Medulla oblongata (tissue), 1 donor: ENCODE measurements at regions not wholly inside any gene's neighbourhood (a gene's known extent, or its start where the extent isn't known, plus 50 kb on each side); places are given as distances from the start of the nearest gene placed in this dataset.
"Not testable (repeated sequence)": the region's sequence is repeated elsewhere in the genome, so short reads cannot be mapped to it uniquely, and the experiment has no call there.

Source experiments
- DNase-seq: peaks from one replicate; pipeline ENCODE4 v3.0.0-alpha.2; 2015; ENCODE audit errors: extremely low spot score

DNA sequence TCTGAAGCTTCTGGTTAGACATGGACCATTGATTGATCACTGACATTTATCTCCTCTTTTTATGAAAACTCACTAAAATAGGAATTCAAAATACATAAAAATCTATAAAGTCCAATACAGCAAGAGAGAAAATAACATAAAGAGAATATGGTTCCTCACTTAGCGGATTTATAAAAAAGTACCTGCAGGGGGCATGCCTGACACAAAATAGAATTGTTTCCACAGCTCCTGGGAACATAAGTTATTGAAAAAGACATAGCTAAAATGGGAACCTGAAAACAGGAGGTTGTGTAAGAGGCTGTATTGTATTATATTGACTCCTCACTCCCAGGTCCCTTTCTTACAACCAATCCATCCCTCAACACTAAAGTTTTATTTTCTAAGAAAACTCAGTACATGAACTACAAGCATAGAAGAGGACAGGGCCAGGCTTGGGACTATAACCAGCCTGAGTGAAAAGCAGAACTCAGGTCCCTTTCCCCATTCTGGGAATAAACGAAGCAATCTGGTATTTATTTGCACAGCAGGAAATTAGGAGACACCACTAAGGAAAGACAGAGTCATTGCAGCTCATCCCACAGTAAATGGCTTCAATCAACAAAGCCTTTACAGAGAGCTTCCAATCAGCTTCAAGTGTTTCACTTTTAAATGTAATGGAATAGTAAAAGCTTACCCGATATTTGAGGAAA lies 121.1 kb upstream of the NDST4 start:
- DNase-seq = peak; percentile 33

DNA sequence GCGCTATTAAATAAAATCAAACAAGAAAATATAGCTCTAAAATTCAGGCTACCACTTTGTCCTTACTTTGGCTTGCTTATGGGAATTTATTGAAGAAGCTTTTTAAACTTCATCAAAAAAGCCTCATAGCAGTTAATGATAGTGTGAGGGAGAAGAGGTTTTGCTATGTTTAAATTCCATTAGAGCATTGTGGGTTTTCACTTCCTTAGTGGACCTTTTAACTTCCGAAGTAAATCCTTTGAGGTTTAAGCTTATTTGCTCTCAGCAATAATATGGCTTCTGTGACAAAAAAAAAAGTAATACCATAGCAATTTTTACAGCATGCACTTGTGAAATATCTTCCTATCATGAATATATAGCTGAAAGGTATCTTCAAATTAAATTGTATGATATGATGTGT lies 120.2 kb upstream of the NDST4 start:
- DNase-seq = no peak

DNA sequence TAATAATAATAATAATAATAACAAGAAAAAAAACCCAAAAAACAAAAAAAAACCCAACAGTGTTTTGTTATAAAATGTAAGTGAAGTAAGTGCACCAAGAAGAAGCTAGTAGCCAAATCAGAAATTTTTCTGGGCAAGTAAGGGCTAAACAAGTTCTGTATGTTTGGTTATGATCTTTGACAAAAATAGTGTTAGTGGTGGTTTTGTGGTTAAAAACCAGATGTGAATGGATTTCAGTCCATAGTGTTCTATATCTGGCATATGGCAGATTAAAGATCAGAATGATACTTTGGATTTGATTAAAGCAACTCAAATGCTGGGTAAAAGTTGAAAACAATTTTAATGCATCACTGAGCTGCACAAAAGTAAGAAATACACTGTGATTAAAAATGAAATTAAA lies 116.5 kb upstream of the NDST4 start:
- no peak for DNase-seq

DNA sequence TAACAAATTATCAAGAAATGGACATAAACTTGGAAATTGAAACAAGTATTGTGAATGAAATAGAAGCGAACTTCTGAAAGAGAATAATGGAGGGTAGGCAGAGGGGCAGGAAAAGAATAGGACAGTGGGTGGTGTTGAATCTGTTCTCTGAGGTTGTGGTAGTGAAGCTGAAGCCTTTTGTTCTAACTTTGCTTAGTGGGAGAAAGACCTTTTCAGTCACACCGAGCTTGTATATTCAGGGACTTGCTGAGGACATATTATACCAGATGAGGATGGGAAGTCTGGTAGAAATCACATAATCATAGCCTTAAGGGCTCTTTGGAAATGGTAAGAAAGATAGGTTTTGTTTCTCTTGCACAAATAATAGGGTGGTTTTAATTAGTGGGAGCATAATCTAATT lies 115.4 kb upstream of the NDST4 start:
- DNase-seq = no peak

DNA sequence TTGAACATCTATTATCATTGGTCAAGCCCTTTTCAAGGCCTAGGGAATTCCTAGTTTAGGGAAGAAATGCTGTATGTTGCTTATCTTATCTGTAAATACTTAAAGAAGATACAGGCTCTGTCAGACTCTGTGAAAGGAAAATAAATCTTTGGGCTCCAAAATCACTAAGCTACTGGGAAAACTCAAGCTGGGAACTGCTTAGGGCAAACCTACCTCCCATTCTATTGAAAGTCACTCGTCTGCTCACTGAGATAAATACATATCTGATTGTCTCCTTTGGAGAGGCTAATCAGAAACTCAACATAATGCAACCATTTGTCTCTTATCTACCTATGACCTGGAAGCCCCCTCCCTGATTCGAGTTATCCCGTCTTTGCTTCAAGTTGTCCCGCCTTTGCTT lies 108.6 kb upstream of the NDST4 start:
- DNase-seq = no peak

DNA sequence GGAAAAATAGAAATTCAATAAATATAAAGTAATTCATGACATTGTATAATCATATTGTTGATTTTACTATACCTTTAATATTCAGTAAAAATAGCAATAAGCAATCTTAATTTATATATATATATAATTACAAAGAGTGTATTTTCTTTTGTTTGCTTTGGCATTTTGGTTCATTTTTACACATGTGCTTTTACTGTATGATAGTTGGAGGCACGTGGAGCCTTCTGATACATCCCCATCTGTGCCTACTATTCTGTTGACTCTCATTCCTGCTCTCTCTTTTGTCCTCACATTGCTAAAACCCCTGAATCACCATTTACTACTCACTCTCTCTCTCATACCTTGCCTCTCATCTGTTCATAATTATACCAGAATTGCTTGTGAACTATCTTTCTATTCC lies 106.4 kb upstream of the NDST4 start:
- DNase-seq = no peak

DNA sequence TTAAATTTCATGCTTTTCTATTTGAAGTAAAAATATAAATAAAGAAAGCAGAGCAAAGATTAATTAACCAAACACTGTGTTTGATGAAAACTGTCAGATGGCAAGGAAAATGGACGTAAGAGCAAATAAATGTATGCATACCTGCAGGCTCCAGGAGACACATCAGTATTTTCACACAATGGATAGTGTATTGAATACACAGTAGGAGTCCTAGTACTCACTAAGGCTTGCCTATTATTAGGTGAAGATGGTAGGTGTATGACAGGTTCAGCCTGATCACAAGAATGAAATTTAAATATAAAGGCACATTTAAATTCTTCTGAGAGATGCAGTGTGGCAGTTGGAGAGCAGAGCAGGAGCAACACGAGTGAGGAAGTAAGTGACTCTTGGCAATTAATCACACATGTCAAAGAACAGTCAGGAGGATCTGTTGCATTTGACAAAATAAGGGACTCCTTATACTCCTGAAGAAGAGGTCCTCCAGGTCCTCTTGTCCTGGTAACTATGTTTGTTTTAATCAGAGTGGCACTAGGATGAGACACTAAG lies 106.0 kb upstream of the NDST4 start:
- DNase-seq = no peak

DNA sequence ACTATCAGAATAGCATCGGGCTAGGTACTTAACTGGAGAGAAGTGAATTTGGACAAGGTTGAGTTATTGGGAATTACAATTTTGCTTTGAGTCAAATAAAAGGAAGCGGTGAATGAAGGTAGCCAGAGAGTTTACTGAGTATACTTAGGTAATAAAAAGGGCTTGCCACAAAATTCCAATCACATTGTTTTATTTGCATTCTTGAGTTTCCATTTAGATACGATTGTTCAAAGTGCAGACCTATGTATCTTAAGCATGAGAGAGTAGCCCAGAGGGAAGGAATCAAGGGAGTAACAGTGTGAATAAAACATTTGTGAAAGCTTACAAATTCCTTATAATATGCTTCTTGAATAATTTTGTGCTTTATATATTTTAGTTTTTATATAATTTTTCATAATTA lies 102.5 kb upstream of the NDST4 start:
- DNase-seq = no peak

DNA sequence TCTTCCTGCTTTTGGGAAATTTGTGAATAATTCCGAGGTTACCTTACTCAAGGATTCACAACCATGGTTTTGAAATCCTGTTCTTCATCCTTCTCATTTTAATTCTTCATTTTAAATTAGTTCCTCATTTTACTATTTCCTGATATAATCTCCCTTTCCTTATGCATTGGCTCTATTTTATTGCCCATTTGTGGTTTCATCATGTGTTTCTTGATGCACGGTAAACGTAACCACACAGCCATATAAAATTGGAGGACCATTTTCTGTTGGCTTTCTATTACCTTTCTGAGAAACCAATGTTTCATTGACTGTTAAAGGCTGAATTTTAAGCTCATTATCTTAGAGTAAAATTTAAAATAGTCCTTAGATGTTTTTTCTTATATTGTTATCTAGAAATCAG lies 100.3 kb upstream of the NDST4 start:
- DNase-seq = no peak

DNA sequence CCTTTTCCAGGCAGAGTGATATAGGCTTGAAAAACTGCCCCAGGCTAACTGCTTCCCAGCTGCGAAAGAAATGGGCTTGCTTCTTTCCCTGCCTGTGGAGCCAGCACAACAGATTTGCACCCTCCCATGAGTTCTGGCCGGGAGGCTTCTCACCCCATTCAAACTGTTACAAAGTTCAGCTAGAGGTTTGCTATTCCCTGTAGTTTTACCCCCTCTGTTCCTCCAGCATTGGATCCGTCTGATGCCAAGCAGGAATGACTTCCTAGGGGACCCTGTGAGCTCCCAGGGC lies 87.6 kb upstream of the NDST4 start:
- no peak for DNase-seq

DNA sequence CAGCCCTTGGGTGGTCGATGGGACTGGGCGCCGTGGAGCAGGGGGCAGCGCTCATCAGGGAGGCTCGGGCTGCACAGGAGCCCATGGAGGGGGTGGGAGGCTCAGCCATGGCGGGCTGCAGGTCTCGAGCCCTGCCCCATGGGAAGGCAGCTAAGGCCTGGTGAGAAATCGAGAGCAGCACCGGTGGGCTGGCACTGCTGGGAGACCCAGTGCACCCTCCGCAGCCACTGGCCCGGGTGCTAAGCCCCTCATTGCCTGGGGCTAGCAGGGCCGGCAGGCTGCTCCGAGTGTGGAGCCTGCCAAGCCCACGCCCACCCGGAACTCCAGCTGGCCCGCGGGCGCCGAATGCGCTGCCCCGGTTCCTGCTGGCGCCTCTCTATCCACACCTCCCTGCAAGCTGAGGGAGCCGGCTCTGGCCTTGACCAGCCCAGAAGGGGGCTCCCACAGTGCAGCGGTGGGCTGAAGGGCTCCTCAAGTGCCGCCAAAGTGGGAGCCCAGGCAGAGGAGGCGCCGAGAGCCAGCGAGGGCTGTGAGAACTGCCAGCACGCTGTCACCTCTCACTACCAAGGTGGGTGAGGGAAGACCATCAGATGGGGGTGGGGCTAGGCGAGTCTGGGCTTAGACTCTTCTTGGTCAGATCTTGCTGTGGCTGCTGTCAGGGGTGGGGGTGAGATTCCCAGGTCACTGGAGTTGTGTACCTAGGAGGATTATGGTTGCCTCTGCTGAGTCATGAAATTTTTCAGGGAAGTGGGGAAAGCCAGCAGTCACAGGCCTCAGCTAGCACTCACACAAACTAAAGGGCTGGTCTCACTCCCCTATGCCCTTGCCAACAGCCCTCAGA lies 87.0 kb upstream of the NDST4 start:
- DNase-seq = not testable (repeated sequence)

DNA sequence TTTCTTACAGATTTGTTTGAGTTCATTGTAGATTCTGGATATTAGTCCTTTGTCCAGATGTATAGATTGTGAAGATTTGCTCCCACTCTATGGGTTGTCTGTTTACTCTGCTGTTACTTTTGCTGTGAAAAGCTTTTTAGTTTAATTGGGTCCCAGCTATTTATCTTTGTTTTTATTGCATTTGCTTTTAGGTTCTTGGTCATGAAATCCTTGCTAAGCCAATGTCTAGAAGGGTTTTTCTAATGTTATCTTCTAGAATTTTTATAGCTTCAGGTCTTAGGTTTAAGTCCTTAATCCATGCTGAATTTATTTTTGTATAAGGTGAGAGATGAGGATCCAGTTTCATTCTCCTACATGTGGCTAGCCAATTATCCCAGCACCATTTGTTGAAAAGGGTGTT lies 81.2 kb upstream of the NDST4 start:
- not testable (repeated sequence) for DNase-seq

DNA sequence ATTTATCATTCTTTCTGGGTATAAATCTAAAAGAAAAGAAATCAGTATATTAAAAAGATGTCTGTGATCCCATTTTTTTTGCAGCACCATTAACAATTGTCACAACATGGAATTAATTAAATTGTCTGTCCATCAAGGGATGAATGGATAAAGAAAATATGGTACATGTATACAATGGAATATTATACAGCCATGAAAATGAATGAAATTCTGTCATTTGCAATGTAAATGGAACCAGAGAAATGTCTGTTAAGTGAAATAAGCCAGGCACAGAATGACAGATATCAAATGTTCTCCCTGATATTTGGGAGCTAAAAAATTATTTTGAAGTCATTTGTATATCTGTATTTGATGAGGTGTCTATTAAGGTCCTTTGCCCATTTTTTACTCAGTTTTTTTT lies 77.1 kb upstream of the NDST4 start:
- DNase-seq = no peak

DNA sequence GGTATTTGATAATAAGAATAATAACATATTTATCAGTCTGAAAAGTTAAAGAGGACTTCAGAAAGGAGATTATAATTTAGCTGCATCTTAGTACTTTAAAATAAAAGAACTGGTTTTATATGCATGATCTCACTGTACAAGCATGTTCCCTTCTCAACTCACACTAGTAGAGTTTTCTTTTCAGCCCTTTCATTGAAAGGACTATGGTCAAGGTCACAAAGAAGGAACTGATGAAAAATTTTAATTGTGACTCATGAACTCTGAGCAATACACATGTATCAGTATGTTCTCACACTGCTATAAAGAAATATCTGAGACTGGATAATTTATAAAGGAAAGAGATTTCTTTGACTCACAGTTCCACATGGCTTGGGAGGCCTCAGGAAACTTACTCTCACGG lies 73.7 kb upstream of the NDST4 start:
- DNase-seq = no peak

DNA sequence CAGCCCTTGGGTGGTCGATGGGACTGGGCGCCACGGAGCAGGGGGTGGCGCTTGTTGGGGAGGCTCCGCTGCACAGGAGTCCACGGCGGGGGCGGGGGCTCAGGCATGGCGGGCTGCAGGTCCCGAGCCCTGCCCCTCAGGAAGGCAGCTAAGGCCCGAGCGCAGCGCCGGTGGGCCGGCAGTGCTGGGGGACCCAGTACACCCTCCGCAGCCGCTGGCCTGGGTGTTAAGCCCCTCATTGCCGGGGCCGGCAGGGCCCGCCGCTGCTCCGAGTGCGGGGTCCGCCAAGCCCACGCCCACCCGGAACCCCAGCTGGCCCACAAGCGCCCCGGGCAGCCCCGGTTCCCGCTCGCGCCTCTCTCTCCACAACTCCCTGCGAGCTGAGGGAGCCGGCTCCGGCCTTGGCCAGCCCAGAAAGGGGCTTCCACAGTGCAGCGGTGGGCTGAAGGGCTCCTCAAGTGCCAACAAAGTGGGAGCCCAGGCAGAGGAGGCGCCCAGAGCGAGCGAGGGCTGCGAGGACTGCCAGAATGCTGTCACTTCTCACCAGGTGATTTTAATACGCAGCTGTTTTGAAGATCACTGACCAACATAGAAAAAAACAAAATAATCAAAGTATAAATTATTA lies 66.1 kb upstream of the NDST4 start:
- DNase-seq = not testable (repeated sequence)

DNA sequence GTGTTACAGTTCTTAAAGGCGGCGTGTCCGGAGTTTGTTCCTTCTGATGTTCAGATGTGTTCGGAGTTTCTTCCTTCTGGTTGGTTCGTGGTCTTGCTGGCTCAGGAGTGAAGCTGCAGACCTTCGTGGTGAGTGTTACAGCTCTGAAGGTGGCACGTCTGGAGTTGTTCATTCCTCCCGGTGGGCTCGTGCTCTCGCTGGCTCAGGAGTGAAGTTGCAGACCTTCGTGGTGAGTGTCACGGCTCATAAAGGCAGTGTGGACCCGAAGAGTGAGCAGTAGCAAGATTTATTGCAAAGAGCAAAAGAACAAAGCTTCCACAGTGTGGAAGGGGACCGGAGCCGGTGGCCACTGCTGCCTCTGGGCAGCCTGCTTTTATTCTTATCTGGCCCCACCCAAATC lies 65.3 kb upstream of the NDST4 start:
- not testable (repeated sequence) for DNase-seq

DNA sequence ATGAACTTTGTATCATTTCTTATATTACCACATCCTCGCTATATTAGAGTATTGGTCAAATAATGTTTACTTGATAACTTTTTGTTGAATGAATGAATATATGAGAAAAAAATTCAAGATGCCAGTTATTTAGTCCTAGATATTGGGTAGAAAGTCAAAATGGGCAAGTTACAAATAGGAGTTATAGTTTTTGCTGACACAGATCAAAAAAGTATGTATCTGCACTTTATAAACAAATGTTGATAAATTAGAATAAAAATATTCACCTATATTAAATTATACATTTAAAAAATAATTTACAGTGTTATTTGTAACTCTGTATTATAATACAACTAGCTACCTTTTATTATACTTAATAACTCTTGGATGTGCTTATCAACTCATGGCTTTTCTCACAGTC lies 57.8 kb upstream of the NDST4 start:
- DNase-seq = no peak

DNA sequence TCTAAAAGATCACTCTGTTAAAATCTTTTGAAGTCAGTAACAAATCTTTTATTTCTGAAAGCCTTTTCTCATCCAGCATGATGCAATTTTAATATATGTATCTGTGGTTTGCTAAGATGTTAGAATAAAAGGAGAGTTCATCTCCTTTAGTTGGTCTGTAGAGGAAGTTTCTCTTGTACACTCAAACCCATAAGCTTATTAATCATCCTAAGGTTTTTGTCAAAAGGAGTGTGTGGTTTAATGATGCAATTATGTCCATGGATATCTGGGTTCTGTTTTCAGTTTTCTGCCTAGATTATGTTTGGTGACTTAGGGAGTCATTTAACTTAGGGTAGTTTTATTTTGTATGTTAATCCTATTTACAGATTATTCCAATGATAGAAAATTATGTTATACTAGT lies 52.1 kb upstream of the NDST4 start:
- no peak for DNase-seq
